B cell (primary cell): ENCODE measurements at regions not wholly inside any gene's neighbourhood (a gene's known extent, or its start where the extent isn't known, plus 50 kb on each side); places are given as distances from the start of the nearest gene placed in this dataset.

Source experiments
- ATAC-seq: fragments of 200-7000 bp; cut with Tn5 transposase; one replicate; pipeline ENCODE4 v1.10.0; 2021; ENCODE audit warnings: low read depth, mild to moderate bottlenecking, moderate number of reproducible peaks, moderate library complexity
- CTCF ChIA-PET: fragments of 350-600 bp; sonication (Branson Sonifier 250); formaldehyde crosslinking; loops from one replicate; lab custom pipeline; 2021; ENCODE audit warnings: antibody characterized with exemption, inconsistent platforms; lab: Charles Lee
- POLR2A ChIA-PET: fragments of 350-600 bp; sonication (Branson Sonifier 250); formaldehyde crosslinking; loops from one replicate; lab custom pipeline; 2021; ENCODE audit warnings: antibody characterized with exemption; lab: Charles Lee
- DNase-seq: peaks from one replicate; pipeline ENCODE4 v3.0.0; 2013
- H2AFZ ChIP-seq: 2 replicates; pipeline ENCODE4 v1.6.1; 2012; ENCODE audit warnings: mild to moderate bottlenecking, low read depth, low read length; ENCODE audit not compliant: insufficient read depth, poor library complexity, severe bottlenecking
- H3K27ac ChIP-seq, 2 donors: 1 replicate in 1 of 2; 2 replicates in 1 of 2; pipeline ENCODE4 v1.5.1; 2012 to 2013; ENCODE audit warnings: low read length in 2 of 2, mild to moderate bottlenecking in 2 of 2, moderate library complexity in 1 of 2
- H3K27me3 ChIP-seq, 4 experiments: fragments of 200-600 bp in 1 of 4; sonication (generic) in 1 of 4; replicated peaks in 1 of 4; 1 replicate in 2 of 4; 2 replicates in 2 of 4; pipeline versions ENCODE4 v1.6.1 to v1.7.0; 2013 to 2016; ENCODE audit warnings: low read length in 3 of 4, mild to moderate bottlenecking in 2 of 4, mixed read lengths in 1 of 4, moderate library complexity in 1 of 4; ENCODE audit not compliant: insufficient read depth in 4 of 4, control insufficient read depth in 3 of 4; ENCODE audit errors: control extremely low read depth in 1 of 4
- H3K36me3 ChIP-seq, 2 experiments: replicated peaks in 1 of 2; 1 replicate in 1 of 2; 2 replicates in 1 of 2; pipeline versions ENCODE4 v1.6.1 to v1.7.1; 2013; ENCODE audit warnings: low read length in 1 of 2; ENCODE audit not compliant: insufficient read depth in 2 of 2, control insufficient read depth in 1 of 2; ENCODE audit errors: control extremely low read depth in 1 of 2, extremely low read depth in 1 of 2
- H3K4me1 ChIP-seq, 2 donors: fragments of 200-600 bp in 1 of 2; sonication (generic) in 1 of 2; 1 replicate in 1 of 2; 2 replicates in 1 of 2; pipeline versions ENCODE4 v1.5.1 to v1.6.1; 2013 to 2017; ENCODE audit warnings: low read length in 2 of 2; ENCODE audit not compliant: control insufficient read depth in 2 of 2, insufficient read depth in 2 of 2
- H3K4me2 ChIP-seq: replicated peaks from 2 replicates; pipeline ENCODE3; 2012; ENCODE audit warnings: mild to moderate bottlenecking, low read depth, low read length; ENCODE audit not compliant: poor library complexity, severe bottlenecking
- H3K4me3 ChIP-seq, 5 experiments: fragments of 200-600 bp in 1 of 5; sonication (generic) in 1 of 5; 1 replicate in 3 of 5; 2 replicates in 2 of 5; pipeline versions ENCODE4 v1.5.1 to v1.7.0; 2011 to 2016; ENCODE audit warnings: low read length in 4 of 5, mild to moderate bottlenecking in 4 of 5, low read depth in 2 of 5, control low read depth in 1 of 5, moderate library complexity in 1 of 5; ENCODE audit not compliant: insufficient read depth in 1 of 5; ENCODE audit errors: control extremely low read depth in 1 of 5, extremely low read depth in 1 of 5
- H3K79me2 ChIP-seq: fragments of 200-600 bp; sonication (generic); one replicate; pipeline ENCODE4 v1.6.0; 2016; ENCODE audit warnings: low read length; ENCODE audit not compliant: control insufficient read depth, insufficient read depth
- H3K9ac ChIP-seq: fragments of 200-600 bp; sonication (generic); 2 replicates; pipeline ENCODE4 v1.6.1; 2017; ENCODE audit warnings: mild to moderate bottlenecking, low read length, moderate library complexity
- H3K9me3 ChIP-seq, 3 donors: one replicate each; pipeline versions ENCODE4 v1.6.1 to v1.7.1; 2013; ENCODE audit warnings: low read length in 2 of 3; ENCODE audit not compliant: control insufficient read depth in 2 of 3, insufficient read depth in 1 of 3; ENCODE audit errors: control extremely low read depth in 1 of 3
- H4K20me1 ChIP-seq: 2 replicates; pipeline ENCODE4 v1.6.0; 2012; ENCODE audit warnings: mild to moderate bottlenecking, low read length; ENCODE audit not compliant: insufficient read depth, control insufficient read depth, poor library complexity, severe bottlenecking
- H3K27ac Mint-ChIP-seq: one replicate; pipeline ENCODE4 v1.8.0; 2021; ENCODE audit warnings: mixed read lengths
- H3K27me3 Mint-ChIP-seq: one replicate; pipeline ENCODE4 v1.8.0; 2021; ENCODE audit warnings: mixed read lengths
- H3K4me1 Mint-ChIP-seq: one replicate; pipeline ENCODE4 v1.8.0; 2021; ENCODE audit warnings: mixed read lengths
- H3K4me3 Mint-ChIP-seq: one replicate; pipeline ENCODE4 v1.8.0; 2021; ENCODE audit warnings: mixed read lengths
- H3K9me3 Mint-ChIP-seq: one replicate; pipeline ENCODE4 v1.8.0; 2022; ENCODE audit warnings: mixed read lengths; ENCODE audit not compliant: insufficient read depth
- EZH2 ChIP-seq: IDR thresholded peaks from 2 replicates; pipeline ENCODE4 v1.6.1; 2012; ENCODE audit warnings: borderline replicate concordance, low read depth, mild to moderate bottlenecking, moderate library complexity, low read length; ENCODE audit not compliant: insufficient read depth, poor library complexity, severe bottlenecking
- WGBS: methylation state at CpG from one replicate; pipeline ENCODE4 v1.1.5; 2013; ENCODE audit warnings: missing lambda C conversion rate; ENCODE audit not compliant: insufficient coverage; 5-methylcytosine and 5-hydroxymethylcytosine counted together
- intact Hi-C: fragments of 100-400 bp; cut with micrococcal nuclease; formaldehyde crosslinking; loops from one replicate; pipeline ENCODE4 v1.10.0; 2022
- TF ChIP-seq, protein P1 (sequence below): fragments of 200-600 bp; IDR thresholded peaks from one replicate; pipeline ENCODE4 v1.8.0; 2022; ENCODE audit warnings: antibody characterized with exemption, mild to moderate bottlenecking

DNA sequence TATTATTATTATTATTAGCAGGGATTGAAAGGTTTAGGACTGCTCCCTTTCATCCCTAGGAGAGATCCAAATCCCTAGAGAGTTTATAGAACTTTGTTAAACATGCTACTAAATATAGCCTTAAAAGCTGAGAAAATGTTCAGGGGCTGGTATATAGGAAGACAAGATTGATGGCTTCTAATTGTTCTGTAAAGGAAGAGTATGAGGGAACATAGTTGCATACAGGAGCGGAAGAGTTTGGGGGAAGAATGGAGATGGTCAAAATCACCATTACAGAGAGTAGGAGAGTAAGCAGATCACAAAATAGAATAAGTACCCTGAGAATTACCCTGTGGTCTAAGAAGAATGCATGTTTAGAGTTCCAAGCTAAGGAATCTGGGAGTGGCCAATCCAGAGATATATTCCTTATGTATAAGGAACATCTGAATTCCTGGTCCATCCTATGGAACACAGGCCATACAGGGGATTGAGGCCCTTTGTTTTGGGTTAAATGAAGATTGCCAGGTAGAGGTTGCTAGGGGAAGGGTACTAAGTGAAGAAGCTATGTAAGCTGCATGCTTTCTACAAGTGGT lies 158.0 kb upstream of the APC start:
- Histone ChIP-seq H3K4me3 (no peak overlapping the region), H3K4me2 (no peak overlapping the region), H3K27me3 (peaks cover 0 to 8% (median 0%) of the 10 kb centered on the region in 4 experiments), H3K36me3 (no peaks in the 10 kb centered on the region), H3K9ac (no peak overlapping the region), H4K20me1 (no peaks in the 10 kb centered on the region), H3K4me1 (no peaks in the 10 kb centered on the region), H3K9me3 (no peaks in the 10 kb centered on the region), H2AFZ (no peak overlapping the region), H3K79me2 (no peaks in the 10 kb centered on the region), H3K27ac (no peak overlapping the region)
- no peak for ATAC-seq
- no CpG with 5 or more reads among the region's 1 CpG for WGBS
- H3K27ac Mint-ChIP-seq = no peak overlapping the region
- no peaks in the 10 kb centered on the region for H3K4me1 Mint-ChIP-seq
- H3K27me3 Mint-ChIP-seq = peaks cover 3% of the 10 kb centered on the region
- CTCF ChIA-PET = interaction anchor here (1.4 to 1.6 kb wide), 2 partner anchors 8 to 28 kb away, joined by 3 to 4 read pairs; no protein-coding TSS in a partner anchor
- POLR2A ChIA-PET = no interaction called here
- no peak for DNase-seq
- no peak overlapping the region for H3K4me3 Mint-ChIP-seq
- no peak for TF ChIP-seq EZH2
- TF ChIP-seq, protein P1, sequence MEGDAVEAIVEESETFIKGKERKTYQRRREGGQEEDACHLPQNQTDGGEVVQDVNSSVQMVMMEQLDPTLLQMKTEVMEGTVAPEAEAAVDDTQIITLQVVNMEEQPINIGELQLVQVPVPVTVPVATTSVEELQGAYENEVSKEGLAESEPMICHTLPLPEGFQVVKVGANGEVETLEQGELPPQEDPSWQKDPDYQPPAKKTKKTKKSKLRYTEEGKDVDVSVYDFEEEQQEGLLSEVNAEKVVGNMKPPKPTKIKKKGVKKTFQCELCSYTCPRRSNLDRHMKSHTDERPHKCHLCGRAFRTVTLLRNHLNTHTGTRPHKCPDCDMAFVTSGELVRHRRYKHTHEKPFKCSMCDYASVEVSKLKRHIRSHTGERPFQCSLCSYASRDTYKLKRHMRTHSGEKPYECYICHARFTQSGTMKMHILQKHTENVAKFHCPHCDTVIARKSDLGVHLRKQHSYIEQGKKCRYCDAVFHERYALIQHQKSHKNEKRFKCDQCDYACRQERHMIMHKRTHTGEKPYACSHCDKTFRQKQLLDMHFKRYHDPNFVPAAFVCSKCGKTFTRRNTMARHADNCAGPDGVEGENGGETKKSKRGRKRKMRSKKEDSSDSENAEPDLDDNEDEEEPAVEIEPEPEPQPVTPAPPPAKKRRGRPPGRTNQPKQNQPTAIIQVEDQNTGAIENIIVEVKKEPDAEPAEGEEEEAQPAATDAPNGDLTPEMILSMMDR = no peak
- intact Hi-C loops = no loop called here
- H3K9me3 Mint-ChIP-seq = no peaks in the 10 kb centered on the region

DNA sequence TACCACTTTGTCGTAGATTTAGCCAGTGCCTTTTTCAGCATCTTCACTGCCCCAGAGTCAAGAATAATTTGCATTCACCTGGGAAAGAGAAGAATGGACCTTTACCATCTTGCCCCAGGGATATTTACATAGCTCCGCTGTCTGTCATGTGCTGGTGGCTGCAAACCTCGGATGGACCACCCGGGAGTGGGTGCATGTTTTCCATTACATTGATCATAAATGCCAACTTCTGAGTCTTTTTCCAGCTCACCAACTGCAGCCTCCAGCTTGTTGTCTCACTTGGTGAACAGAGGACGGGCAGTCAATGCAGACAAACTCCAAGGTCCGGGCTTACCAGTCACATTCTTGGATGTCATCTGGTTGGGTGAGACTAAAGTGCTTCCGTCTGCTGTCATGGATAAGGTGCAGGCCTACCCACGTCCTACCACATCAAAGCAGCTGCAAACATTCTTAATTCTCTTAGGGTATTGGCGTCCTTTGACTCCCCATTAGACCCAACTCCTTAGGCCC lies 155.8 kb upstream of the APC start:
- Histone ChIP-seq H3K36me3 (no peaks in the 10 kb centered on the region), H3K4me2 (no peak overlapping the region), H3K4me3 (no peak overlapping the region), H3K4me1 (peaks cover 6 to 7% of the 10 kb centered on the region in 2 donors), H3K9me3 (peaks cover 0 to 7% (median 0%) of the 10 kb centered on the region in 3 donors), H3K27ac (no peak overlapping the region), H4K20me1 (no peaks in the 10 kb centered on the region), H3K27me3 (peaks cover 0 to 8% (median 0%) of the 10 kb centered on the region in 4 experiments), H2AFZ (no peak overlapping the region), H3K9ac (no peak overlapping the region), H3K79me2 (no peaks in the 10 kb centered on the region)
- peaks cover 14% of the 10 kb centered on the region for H3K4me1 Mint-ChIP-seq
- ChIA-PET POLR2A (no interaction called here), CTCF (no interaction called here)
- no peaks in the 10 kb centered on the region for H3K27me3 Mint-ChIP-seq
- 51% methylated on average over 8 of the region's 9 CpGs for WGBS
- no peak for ATAC-seq
- DNase-seq = no peak
- H3K27ac Mint-ChIP-seq = no peak overlapping the region
- no peaks in the 10 kb centered on the region for H3K9me3 Mint-ChIP-seq
- H3K4me3 Mint-ChIP-seq = no peak overlapping the region
- TF ChIP-seq EZH2 = no peak
- TF ChIP-seq, protein P1 = no peak
- intact Hi-C loops = no loop called here
